Daoy (cell line): ENCODE measurements at regions not wholly inside any gene's neighbourhood (a gene's known extent, or its start where the extent isn't known, plus 50 kb on each side); places are given as distances from the start of the nearest gene placed in this dataset.

Experiments
- DNase-seq: peaks from one replicate; pipeline ENCODE4 v3.0.0-alpha.2; 2015; ENCODE audit warnings: low read depth

DNA sequence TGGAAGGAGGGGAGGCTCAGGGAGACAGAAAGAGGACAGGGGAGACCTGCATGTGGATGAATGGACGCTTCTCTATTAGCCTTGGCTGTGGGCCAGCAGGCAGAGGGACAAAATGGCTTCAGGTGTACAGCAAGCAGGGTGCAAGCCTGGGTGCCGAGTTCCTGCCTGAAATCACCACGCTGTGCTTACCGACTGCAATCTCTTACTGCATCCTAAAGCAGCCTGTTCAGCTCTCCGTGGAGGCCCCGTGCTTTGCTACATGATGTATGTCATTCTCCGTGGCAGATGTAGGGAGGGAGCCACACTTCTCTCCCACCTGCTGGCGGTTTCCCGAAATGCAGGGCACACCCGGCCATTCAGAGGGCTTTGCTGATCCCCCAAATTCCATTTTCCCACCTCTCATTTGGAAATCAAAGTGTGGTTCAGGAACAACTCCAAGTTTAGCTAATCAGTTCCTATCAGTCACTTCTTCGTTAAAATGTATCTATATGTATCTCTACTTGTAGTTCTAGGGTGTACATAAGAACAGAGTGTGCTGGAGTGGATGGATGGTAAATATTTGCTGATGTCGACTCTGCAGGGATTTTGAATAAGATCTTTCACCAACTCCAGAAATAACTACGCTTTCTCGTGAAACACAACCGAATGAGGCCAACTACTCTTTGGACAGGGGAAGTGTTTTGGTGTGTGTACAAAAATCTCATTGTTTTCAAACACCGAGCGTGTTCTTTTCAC lies 122.3 kb upstream of the BACE2 start:
- peak; percentile 30 for DNase-seq

DNA sequence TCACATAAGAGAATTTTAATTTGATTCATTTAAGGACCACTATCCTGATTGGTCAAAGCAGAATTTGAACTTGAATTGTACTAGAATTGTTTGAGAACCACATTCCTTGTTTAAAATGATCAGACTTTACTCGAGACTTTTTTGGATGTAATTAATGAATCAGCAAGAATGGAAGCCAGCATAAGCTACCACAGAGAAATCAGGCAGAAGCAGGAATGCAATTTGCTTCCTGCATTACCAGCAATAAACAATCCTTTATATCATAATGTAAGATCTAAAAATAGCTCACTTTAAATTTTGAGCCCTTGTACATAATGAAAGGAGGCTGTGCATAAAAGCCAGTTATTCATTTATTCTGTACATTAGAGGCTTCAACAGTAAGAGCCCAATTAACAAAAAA lies 119.8 kb upstream of the BACE2 start:
- DNase-seq, result no peak

DNA sequence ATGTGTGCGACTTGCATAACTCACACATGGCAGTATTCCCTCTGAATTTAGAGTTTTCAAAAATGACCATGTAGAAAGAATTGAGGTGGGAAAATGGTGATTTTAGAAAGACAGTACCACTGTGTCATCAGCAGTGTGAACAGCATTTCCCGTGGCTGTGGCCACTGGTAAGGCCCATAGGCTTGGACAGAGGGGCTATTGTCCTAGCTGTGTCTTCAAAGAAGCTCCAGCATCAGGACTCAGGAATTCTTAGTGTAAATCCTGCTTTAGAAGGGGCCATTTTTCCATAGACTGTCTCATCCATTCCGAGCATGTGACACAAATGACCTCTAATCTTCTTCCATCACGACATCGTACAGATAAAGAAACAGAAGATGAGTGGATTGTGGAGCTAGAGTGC lies 119.3 kb upstream of the BACE2 start:
- no peak for DNase-seq

DNA sequence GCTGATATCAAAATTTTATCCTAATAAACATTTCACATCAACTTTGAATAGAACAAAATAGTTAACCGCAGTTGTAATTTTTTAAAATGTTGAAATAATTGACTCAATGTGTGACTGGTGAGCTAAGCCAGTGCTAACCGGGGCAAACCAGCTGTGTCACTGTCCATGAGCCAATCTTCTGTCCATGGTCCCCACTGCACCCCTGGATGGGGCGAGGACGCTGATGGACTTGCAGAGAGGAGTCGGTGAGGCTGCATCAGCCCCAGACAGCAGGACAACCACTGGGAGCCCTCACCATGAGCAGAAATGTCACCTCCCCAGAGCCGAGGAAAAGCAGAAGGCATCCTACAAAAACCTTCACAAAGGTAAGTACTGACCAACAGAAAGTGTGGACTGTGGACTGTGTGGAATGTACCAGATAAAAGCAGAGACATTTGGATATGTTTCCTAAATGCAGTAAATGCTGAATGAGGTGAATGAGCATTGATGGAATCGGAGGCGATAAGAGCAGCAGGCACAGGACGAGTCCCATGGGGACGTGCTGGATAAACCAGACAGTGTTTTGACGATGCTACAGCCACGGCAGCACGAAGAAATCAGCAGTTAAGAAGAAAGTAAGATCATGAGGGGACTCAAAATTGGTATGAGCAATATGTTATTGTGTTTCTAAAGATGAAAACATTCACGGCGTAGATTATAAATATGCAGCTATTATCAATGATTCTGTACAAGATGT lies 115.0 kb upstream of the BACE2 start:
- DNase-seq, result no peak

DNA sequence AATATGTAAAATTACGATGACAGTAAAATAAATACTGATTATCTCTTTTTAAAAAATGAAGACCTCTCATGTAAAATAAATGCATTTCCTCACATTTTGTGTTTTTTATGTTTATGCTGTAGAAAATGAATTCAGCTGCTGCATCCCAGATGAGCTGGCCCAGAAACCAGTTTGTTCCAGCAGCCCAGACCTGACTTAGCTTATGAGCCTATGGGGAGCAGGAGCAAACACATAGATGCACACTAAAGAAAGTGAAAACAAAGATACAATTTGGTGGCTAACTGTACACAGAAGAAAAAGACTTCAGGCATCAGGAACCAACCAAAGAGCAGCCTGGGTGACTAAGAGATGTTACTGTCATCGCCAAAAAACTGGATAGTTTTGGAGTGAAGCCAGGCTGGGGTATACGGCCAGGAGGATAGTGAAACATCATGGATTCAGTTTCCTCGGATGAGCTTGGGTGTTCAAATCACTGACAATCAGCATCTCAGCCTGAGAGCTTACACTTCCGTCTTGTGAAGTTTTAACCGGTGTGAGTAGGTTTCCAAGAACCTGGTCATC lies 113.9 kb upstream of the BACE2 start:
- peak; percentile 58 for DNase-seq

DNA sequence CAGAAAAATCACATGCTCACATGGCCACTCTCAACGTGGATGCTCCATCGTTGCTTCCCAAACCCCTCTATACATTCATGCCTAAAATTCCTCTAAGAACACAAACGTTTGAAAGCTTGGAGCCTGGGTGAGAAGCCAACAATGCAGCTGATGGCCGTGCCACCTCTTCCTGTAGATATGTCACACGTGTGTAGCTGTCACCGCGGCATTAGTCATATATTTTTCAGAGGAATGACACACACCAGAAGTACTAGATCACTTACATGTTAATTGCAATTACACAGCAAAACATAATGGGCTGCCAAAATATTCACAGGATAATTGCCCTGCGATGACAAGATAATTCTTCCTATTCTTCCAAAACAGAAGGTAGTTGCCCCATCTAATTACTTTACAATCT lies 112.7 kb upstream of the BACE2 start:
- no peak for DNase-seq

DNA sequence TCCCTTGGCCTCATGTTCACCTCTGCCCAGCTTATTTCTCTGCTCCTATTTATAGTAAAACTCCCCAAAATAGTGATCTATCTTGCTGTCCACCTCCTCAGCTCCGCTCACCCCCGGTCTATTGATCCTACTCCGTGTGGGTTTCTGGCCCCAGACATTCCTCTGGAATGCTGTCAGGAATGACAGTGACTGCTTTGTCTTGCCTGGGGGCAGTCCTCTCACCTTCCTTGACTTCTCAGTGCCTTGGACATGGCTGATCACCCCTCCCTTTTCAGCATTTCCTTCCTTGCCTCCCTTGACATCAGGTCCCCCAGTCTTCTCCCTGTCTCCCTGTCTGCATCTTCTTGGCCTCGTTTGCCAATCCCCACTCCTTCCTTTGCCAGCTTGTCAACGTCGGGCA lies 108.1 kb upstream of the BACE2 start:
- no peak for DNase-seq

DNA sequence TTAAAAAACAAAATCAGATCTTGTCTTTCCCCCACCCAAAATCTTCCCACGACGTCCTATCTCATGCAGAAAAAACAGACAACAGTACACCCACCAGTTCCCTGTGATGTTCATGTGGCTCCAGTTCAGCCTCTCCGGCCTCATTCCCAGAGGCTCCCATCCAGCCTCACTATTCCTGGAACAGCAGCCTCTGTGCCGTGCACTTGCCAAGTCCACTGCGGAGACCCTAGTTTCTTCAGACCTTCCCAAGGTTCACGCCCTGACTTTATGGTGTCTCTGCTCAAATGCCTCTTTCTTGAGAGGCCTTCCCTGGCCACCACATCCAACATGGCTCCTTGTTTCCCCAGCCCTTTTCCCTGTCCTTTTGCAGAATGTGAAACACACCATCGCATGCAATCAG lies 106.3 kb upstream of the BACE2 start:
- no peak for DNase-seq

DNA sequence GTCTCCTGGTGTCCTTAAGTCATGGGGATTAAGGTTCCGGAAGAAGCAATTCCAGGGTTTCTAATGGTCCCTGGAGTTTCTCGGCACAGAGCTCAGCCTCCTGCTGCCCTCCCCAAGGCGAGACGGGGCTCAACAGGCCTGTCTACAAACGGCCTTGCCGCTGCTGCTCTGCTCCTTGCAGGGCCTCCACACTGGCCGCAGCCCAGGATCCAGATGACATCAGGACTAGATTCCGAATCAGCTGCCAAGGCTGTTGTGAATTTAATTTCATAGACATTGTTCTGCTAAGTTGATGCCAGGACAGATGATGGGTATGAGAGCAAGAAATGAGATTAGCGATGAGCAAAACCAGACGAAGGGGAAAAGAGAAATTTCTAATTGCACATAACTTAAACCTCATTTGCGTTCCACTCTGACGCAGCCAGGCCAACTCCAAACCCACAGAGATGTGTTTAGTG lies 103.6 kb upstream of the BACE2 start:
- DNase-seq, result no peak

DNA sequence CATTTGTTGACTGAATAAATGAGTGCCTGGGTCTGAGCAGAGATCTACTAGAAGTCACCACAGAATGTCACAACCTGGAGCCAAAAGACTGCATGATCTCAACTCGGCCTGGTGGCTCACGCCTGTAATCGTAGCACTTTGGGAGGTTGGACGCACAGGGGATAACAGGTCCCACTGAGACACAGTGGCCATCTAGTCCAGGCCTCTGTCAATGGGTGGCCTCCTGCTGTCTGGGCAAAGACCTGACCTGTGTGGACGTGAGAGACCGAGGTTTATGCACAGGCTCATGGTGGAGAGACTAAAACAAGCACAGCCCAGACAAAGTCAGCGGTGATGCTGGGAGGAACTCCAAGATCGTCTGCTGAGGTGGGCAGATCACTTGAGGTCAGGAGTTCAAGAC lies 103.0 kb upstream of the BACE2 start:
- no peak for DNase-seq

DNA sequence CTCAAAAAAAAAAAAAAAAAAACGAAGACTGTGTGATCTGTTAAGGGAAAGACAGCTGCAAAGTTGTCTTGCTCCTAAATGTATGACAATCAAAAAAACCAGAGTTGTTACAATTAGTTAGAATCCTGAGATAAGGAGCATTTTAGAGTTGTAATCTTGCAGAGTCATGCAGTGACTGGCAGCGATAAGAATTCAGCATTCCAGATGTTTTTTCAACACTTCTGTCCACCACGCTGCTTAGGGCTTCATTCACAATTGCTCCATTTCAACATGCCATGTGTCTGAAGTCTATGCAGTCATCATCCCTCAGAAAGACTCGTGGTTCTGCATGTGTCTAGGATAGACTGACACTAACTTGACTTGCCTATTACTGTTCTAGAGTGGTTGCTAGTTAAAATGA lies 102.4 kb upstream of the BACE2 start:
- DNase-seq, result no peak

DNA sequence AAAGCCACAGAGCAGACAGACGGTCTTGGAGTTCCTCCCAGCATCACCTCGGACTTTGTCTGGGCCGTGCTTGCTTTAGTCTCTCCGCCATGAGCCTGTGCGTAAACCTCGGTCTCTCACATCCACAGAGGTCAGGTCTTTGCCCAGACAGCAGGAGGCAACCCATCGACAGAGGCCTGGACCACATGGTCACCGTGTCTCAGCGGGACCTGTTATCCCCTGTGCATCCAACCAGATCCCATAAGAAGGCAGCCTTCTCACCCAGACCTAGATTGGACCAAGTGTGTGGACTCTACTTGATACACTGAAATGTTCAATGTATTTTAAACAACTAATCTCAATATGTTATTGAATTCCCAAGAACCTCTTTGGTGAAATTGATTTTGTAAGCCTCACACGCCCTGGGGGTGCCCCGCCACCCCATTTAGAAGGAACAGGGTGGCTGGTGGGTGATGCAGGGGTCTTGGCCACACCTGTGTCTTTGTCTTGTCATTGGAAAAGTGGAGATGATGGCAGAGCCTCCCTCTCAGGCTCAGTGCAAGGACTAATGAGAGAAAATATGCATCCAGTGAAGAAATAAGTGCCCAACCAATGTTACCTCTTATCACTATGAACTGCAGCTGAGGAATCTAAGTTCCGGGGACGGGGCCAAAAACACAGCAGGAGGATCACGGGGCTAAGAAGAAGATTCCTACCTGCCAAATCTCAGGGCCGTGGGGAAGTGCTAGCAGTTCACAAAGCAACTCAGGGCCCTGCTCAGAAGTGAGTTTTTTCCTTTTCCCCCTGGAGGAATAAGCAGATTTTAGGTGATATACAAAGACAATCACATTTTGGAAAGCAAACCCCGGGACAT lies 101.6 kb upstream of the BACE2 start:
- DNase-seq, result no peak

DNA sequence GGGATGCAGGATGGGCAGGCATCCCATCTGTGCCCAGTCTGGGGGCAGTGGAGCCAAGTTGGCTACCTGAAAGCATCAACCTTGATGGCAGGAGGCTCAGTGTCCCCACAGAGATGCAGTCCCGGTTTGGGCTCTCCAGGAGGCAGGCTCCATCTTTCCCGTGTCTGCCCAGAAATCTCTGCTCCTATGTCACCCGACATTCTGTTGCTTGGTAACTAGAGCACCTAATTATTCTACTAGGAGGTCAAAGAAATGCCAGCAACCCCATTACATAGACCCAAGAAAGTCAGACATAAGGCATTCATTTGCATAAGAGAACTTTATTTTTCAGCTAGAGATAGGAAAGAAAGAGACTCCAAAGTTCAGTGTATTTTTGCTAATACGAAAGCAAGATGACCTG lies 100.3 kb upstream of the BACE2 start:
- no peak for DNase-seq

DNA sequence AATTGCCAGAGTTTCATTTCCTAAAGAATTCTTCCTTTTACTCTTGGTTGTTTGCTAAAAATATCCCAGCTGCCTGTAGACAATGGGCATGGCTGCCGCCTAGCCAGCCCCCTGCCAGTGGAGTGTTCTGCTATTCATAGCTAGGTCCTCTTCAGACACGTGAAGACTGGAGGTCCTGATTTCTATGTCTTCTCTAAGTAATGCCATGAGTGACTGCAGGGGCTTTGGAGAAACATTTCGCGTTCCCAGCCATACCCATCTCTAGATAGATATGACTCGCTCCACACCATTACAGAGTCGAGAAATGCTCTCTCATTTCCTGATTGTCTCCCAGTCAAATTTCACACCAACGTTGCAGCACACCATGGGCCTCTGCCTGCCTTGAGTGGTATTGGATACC lies 99.5 kb upstream of the BACE2 start:
- no peak for DNase-seq

DNA sequence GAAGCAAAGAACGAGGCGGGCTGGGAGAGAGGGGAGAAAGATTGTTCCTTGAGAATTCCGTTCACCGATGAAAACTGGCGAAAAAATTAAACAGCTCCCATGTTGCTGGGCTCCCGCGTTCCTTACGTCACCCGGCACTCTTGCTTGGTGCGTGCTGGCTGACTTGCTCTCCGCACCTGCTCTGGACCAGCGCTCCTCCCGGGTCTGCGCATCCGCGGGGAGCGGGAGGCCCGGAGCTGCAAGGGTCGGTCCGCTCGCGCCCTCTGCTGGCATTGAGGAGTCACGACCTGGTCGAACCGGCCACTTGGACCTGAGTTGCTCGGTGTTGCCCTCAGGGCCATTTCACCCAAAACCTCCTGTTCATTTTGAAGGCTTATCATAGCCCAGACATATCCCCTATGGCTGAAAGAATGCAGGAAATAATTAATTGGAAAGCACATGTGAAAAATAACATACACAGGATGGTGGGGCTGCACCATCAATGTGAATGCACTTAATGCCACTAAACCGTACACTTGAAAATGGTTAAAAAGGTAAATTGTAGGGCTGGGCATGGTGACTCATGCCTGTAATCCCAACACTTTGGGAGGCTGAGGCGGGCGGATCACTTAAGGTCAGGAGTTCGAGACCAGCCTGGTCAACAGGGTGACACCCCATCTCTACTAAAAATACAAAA lies 98.9 kb upstream of the BACE2 start:
- peak; percentile 92 for DNase-seq

DNA sequence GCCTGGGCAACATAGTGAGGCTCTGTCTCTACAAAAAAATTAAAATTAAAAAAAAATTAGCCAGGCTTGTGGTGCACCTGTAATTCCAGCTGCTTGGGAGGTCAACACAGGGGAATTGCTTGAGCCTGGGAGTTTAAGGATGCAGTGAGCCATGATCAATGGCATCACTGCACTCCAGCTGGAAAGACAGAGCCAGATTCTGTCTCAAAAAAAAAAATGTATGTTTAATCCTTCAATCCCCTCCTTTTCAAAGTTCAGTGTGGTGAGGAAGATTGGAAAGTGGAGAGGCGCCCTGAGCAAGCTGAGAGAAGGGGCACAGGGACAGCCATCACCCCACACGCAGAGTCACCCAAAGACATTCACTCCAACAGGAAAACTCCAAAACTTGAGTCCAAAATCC lies 97.7 kb upstream of the BACE2 start:
- no peak for DNase-seq

DNA sequence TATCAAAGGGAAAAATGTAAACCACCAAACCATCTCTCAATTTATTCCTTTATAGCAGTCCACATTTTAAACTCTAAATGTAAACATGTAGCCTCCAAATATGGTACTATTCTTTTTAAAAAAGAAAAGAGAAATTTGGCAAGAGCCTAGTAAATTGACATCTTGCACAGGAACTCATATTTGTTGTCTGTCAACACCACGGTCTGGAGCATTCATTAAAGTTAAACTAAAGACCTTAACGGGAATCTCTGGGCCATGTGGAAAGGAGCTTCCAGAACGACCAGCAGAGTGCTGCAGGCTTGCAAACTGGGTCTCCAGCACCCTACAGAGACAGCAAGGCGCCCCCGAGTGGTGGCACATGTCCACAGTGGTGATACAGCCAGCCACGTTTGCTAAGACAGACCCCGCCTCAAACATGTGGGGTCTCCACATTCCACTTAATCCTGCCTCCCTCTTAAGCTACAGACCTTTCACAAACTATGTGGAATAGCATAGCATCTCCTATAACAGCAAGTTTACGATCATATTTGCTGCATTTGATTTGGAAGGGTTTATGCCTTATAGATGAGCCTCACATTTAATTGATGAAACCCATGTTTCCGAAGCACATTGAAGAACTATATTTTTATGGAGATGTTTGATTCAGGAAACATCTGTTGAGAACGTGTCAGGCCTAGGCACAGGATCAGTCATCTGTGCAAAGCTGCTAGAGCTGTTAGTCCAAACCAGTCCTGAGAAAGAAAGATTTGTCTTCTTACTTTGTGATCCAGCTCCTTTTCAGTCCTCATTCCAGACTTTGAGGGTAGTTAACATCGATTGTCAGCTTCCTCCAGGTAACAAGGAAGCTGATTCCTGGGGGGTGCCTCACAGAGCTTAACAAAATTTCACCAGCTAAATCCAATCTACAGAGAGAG lies 96.4 kb upstream of the BACE2 start:
- no peak for DNase-seq

DNA sequence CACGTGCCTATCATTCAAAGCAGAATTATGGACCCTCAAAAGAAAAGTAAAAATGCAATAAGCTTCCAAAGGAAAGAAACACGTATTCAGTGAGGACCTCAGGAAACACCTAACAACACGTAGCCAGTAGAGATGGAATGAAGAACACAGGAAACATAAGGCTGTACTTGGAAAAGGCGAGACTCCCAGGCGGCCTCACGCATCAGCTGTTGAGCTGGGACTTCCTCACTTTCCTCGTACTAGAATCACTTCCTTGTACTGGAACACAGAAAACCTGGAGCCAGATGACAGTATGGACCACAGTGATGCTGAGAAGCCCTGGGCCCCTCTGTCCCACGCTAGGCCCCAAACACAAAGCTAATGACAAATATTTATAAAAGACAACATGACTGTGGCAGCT lies 94.4 kb upstream of the BACE2 start:
- DNase-seq, result no peak

DNA sequence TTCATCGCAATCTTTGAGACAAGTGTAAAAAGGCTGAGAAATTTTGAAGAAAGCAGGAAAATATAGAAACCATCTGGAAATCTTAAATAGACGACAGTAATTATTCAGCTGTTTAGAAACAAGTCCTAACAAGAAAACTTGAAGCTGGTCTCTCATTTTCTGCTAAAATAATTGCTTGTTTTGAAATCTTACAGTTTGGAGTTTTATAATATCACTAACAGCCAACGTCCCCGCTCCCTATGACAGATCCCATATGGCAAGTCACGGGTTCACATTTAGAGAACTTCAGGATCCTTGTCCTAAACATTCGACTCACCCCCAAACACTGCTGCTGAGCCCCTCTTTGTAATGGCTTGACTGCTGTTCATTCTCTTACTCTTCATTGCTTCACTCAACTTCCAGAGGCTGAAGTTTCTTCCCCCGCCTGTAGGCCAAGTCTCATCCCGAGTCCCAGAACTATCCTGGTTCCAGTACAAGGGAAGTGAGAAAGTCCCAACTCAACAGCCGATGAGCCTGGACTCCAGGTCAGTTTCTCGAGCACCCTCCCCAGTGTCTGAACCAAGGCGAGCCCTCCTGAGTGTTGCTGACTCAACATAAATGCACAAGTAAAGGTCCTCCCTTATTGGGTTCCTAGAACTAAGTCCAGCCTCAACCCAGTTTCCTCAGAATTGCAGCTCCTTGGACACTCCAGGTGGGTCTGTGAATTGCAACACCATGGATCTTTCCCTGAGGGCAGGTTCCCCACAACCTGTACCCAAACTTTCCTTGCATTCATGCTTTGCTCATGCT lies 93.4 kb upstream of the BACE2 start:
- no peak for DNase-seq

DNA sequence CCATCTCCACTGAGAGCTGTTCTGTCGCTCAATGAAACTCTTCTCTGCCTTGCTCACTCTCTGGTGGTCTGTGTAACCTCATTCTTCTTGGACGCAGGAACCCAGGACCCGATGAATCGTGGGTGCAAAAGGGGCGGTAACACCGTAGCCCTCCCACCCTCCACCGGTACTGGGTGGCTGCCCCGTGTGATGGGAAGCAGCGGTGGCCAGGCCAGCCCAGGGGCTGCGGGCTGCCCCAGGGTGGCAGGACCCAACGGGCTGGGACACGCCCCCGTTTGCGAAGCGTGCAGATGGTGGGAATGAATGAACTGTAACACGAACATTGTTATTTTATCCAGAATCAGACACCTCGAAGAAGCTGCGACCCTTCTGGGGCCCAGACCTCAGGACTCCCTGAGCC lies 92.3 kb upstream of the BACE2 start:
- DNase-seq, result no peak
